HCT116 (cell line): ENCODE measurements at regions not wholly inside any gene's neighbourhood (a gene's known extent, or its start where the extent isn't known, plus 50 kb on each side); places are given as distances from the start of the nearest gene placed in this dataset.

Experiments
- ATAC-seq: fragments of 200-7000 bp; cut with Tn5 transposase; 2 replicates; pipeline ENCODE4 v1.9.1; 2020; ENCODE audit warnings: mild to moderate bottlenecking, moderate library complexity
- BruUV-seq: library from RNA; stranded (reverse); fragments of 400-500 nt; replicated peaks from 2 replicates; lab custom pipeline; 2021; lab: Mats Ljungman, UMichigan
- CTCF ChIA-PET: fragments of 300-600 bp; sonication (Branson Sonifier 250); formaldehyde crosslinking; loops from one replicate; lab custom pipeline; 2021; ENCODE audit warnings: antibody characterized with exemption; lab: Charles Lee
- POLR2A ChIA-PET: fragments of 300-600, 350-600 bp; sonication (Branson Sonifier 250); formaldehyde crosslinking; loops from one replicate; lab custom pipeline; 2021; ENCODE audit warnings: antibody characterized with exemption; lab: Charles Lee
- RAD21 ChIA-PET, 2 experiments: fragments of 300-600 bp; sonication (Branson Sonifier 250); formaldehyde crosslinking; loops; one replicate each; lab custom pipeline; 2023; ENCODE audit warnings: low total read pairs in 2 of 2; ENCODE audit not compliant: uncharacterized antibody in 2 of 2, unreplicated experiment in 2 of 2, low non-redundant PET in 1 of 2; lab: Charles Lee
- DNase-seq: peaks from one replicate; pipeline ENCODE4 v3.0.0-alpha.2; 2010; ENCODE audit warnings: low read depth, low spot score
- H2AFZ ChIP-seq: fragments of 200-600 bp; shearing (Covaris generic), sonication (generic); 2 replicates; pipeline ENCODE4 v1.6.1; 2017; ENCODE audit warnings: low read depth, mixed run types, mixed read lengths, antibody characterized with exemption, low read length; ENCODE audit not compliant: poor library complexity, severe bottlenecking
- H3K27ac ChIP-seq: 2 replicates; pipeline ENCODE4 v1.5.1; 2012; ENCODE audit warnings: low read depth, low read length
- H3K27me3 ChIP-seq: fragments of 200-600 bp; sonication (generic); 2 replicates; pipeline ENCODE4 v1.6.1; 2016; ENCODE audit warnings: mixed run types, low read length, mixed read lengths; ENCODE audit not compliant: insufficient read depth
- H3K36me3 ChIP-seq, 2 experiments: fragments of 200-500 bp in 1 of 2; fragments of 200-600 bp in 1 of 2; sonication (Bioruptor generic) in 1 of 2; sonication (generic) in 1 of 2; 2 replicates each; pipeline versions ENCODE4 v1.5.1 to v1.6.1; 2014 to 2016; ENCODE audit warnings: low read length in 2 of 2, inconsistent platforms in 1 of 2, mixed read lengths in 1 of 2, mixed run types in 1 of 2; ENCODE audit not compliant: insufficient read depth in 2 of 2, control insufficient read depth in 1 of 2
- H3K4me1 ChIP-seq, 2 experiments: fragments of 200-600 bp in 1 of 2; sonication (generic) in 1 of 2; 2 replicates each; pipeline versions ENCODE4 v1.5.1 to v1.6.1; 2012 to 2017; ENCODE audit warnings: low read length in 2 of 2, inconsistent platforms in 1 of 2, mild to moderate bottlenecking in 1 of 2, mixed read lengths in 1 of 2, mixed run types in 1 of 2, moderate library complexity in 1 of 2; ENCODE audit not compliant: insufficient read depth in 2 of 2, control insufficient read depth in 1 of 2
- H3K4me2 ChIP-seq: fragments of 200-600 bp; sonication (generic); 2 replicates; pipeline ENCODE4 v1.6.1; 2017; ENCODE audit warnings: mixed run types, low read length, mixed read lengths
- H3K4me3 ChIP-seq, 2 experiments: fragments of 200-600 bp in 1 of 2; sonication (generic) in 1 of 2; replicated peaks in 1 of 2; 2 replicates each; pipeline ENCODE4 v1.5.1; 2011 to 2016; ENCODE audit warnings: low read length in 2 of 2, control low read depth in 1 of 2, low read depth in 1 of 2, mild to moderate bottlenecking in 1 of 2, mixed read lengths in 1 of 2, mixed run types in 1 of 2
- H3K79me2 ChIP-seq: fragments of 200-600 bp; sonication (generic); 2 replicates; pipeline ENCODE4 v1.6.1; 2017; ENCODE audit warnings: mild to moderate bottlenecking, mixed run types, low read length, moderate library complexity, mixed read lengths; ENCODE audit not compliant: insufficient read depth
- H3K9ac ChIP-seq: fragments of 200-600 bp; sonication (generic); 2 replicates; pipeline ENCODE4 v1.6.1; 2016; ENCODE audit warnings: low read length, mixed read lengths
- H3K9me2 ChIP-seq: fragments of 200-600 bp; sonication (generic), shearing (Covaris generic); 2 replicates; pipeline ENCODE4 v1.6.1; 2017; ENCODE audit warnings: mixed run types, mild to moderate bottlenecking, moderate library complexity; ENCODE audit not compliant: insufficient read depth
- H3K9me3 ChIP-seq, 2 experiments: fragments of 200-500 bp in 1 of 2; fragments of 200-600 bp in 1 of 2; sonication (Bioruptor generic) in 1 of 2; sonication (generic) in 1 of 2; 2 replicates each; pipeline ENCODE4 v1.6.1; 2014 to 2017; ENCODE audit warnings: low read length in 2 of 2, mixed read lengths in 2 of 2, inconsistent platforms in 1 of 2, low read depth in 1 of 2, mild to moderate bottlenecking in 1 of 2, mixed run types in 1 of 2, moderate library complexity in 1 of 2; ENCODE audit not compliant: control insufficient read depth in 1 of 2, insufficient read depth in 1 of 2
- H4K20me1 ChIP-seq: fragments of 200-600 bp; sonication (generic), shearing (Covaris generic); 2 replicates; pipeline ENCODE4 v1.6.1; 2017; ENCODE audit warnings: mixed run types, mild to moderate bottlenecking, moderate library complexity; ENCODE audit not compliant: insufficient read depth
- ATF3 ChIP-seq: IDR thresholded peaks from 2 replicates; pipeline ENCODE4 v1.6.1; 2012
- CBX3 ChIP-seq: IDR thresholded peaks from 2 replicates; pipeline ENCODE4 v1.6.1; 2012; ENCODE audit warnings: low read depth
- CEBPB ChIP-seq: IDR thresholded peaks from 2 replicates; pipeline ENCODE4 v1.6.1; 2012; ENCODE audit warnings: low read depth
- CTCF ChIP-seq, 3 experiments: fragments of 200-600 bp in 1 of 3; sonication (generic) in 1 of 3; IDR thresholded peaks in 2 of 3; conservative IDR thresholded peaks in 1 of 3; 2 replicates each; pipeline ENCODE4 v1.5.1; 2012 to 2017; ENCODE audit warnings: low read depth in 2 of 3, low read length in 2 of 3, antibody characterized with exemption in 1 of 3, borderline replicate concordance in 1 of 3, control low read depth in 1 of 3, mild to moderate bottlenecking in 1 of 3, mixed read lengths in 1 of 3, mixed run types in 1 of 3, moderate library complexity in 1 of 3; ENCODE audit not compliant: insufficient read depth in 1 of 3
- ELF1 ChIP-seq: IDR thresholded peaks from 2 replicates; pipeline ENCODE4 v1.6.1; 2012; ENCODE audit warnings: low read depth, borderline replicate concordance
- EZH2 ChIP-seq: fragments of 200-600 bp; sonication (generic); IDR thresholded peaks from 2 replicates; pipeline ENCODE4 v1.6.1; 2017; ENCODE audit warnings: antibody characterized with exemption, mixed run types
- JUND ChIP-seq: IDR thresholded peaks from 2 replicates; pipeline ENCODE4 v1.6.1; 2012
- POLR2AphosphoS5 ChIP-seq: IDR thresholded peaks from 2 replicates; pipeline ENCODE4 v1.6.1; 2011; ENCODE audit warnings: mild to moderate bottlenecking, low read depth, low read length, moderate library complexity
- RAD21 ChIP-seq: IDR thresholded peaks from 2 replicates; pipeline ENCODE4 v1.6.1; 2012; ENCODE audit warnings: low read depth, mild to moderate bottlenecking
- SIN3A ChIP-seq: IDR thresholded peaks from 2 replicates; pipeline ENCODE4 v1.6.1; 2012; ENCODE audit warnings: low read depth
- SRF ChIP-seq: IDR thresholded peaks from 2 replicates; pipeline ENCODE4 v1.6.1; 2012; ENCODE audit warnings: low read depth
- ZBTB33 ChIP-seq: IDR thresholded peaks from 2 replicates; pipeline ENCODE4 v1.6.1; 2011; ENCODE audit warnings: mild to moderate bottlenecking, low read length, moderate library complexity; ENCODE audit not compliant: insufficient replicate concordance; ENCODE audit errors: extremely low read depth
- ZNF274 ChIP-seq: fragments of 200-500 bp; sonication (Bioruptor generic); IDR thresholded peaks from 2 replicates; pipeline ENCODE4 v1.6.1; 2014; ENCODE audit warnings: mild to moderate bottlenecking, low read depth, low read length, inconsistent platforms
- intact Hi-C: fragments of 100-400 bp; cut with micrococcal nuclease; formaldehyde crosslinking; loops from 2 replicates; pipeline ENCODE4 v1.10.0; 2022
- TF ChIP-seq, protein P1 (sequence below): IDR thresholded peaks from 2 replicates; pipeline ENCODE4 v1.6.1; 2012; ENCODE audit warnings: low read depth

DNA sequence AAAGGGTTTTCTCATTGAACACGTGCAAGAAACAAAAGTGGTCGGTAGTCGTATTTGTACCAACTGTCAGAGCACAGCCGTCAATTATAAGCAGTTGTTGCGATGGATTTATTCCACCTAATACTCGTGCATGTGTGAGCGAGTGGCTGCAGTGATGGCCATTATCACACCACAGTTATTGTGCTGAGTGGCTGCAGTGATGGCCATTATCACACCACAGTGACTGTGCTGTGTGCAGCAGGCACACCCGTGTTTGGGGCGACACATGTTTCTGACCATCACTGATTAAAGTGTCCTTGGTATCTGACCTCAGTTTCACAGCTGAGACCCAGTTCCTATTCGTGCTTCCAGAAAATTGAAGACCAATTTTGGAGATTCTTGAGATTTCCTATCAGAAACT, 142.9 kb upstream of the PFKP start:
- TF ChIP-seq RAD21: no peak
- TF ChIP-seq EZH2: no peak
- TF ChIP-seq POLR2AphosphoS5: no peak
- TF ChIP-seq CBX3: no peak
- TF ChIP-seq ZNF274: no peak
- no peak for TF ChIP-seq ELF1
- no peak for TF ChIP-seq ATF3
- no peak for TF ChIP-seq JUND
- TF ChIP-seq CEBPB: no peak
- no peak for TF ChIP-seq CTCF (IDR thresholded peaks at IDR 0.05 in 2 of 3, conservative IDR thresholded peaks at IDR 0.05 in 1 of 3; ENCODE audit: borderline replicate concordance in 1 of 3, insufficient read depth in 1 of 3, low read depth in 2 of 3, low read length in 2 of 3)
- no peak for TF ChIP-seq SIN3A
- TF ChIP-seq SRF: no peak
- TF ChIP-seq, protein P1, sequence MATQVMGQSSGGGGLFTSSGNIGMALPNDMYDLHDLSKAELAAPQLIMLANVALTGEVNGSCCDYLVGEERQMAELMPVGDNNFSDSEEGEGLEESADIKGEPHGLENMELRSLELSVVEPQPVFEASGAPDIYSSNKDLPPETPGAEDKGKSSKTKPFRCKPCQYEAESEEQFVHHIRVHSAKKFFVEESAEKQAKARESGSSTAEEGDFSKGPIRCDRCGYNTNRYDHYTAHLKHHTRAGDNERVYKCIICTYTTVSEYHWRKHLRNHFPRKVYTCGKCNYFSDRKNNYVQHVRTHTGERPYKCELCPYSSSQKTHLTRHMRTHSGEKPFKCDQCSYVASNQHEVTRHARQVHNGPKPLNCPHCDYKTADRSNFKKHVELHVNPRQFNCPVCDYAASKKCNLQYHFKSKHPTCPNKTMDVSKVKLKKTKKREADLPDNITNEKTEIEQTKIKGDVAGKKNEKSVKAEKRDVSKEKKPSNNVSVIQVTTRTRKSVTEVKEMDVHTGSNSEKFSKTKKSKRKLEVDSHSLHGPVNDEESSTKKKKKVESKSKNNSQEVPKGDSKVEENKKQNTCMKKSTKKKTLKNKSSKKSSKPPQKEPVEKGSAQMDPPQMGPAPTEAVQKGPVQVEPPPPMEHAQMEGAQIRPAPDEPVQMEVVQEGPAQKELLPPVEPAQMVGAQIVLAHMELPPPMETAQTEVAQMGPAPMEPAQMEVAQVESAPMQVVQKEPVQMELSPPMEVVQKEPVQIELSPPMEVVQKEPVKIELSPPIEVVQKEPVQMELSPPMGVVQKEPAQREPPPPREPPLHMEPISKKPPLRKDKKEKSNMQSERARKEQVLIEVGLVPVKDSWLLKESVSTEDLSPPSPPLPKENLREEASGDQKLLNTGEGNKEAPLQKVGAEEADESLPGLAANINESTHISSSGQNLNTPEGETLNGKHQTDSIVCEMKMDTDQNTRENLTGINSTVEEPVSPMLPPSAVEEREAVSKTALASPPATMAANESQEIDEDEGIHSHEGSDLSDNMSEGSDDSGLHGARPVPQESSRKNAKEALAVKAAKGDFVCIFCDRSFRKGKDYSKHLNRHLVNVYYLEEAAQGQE: no peak
- TF ChIP-seq ZBTB33: no peak
- Histone ChIP-seq H3K9me2 (no peaks in the 10 kb centered on the region), H4K20me1 (no peaks in the 10 kb centered on the region), H3K9ac (no peak overlapping the region), H3K27ac (no peak overlapping the region), H3K4me1 (0 out of 4 replicates have a peak, but pooled peaks cover 0 to 3% of the 10 kb centered on the region in 2 experiments), H2AFZ (no peak overlapping the region), H3K4me2 (no peak overlapping the region), H3K79me2 (no peaks in the 10 kb centered on the region), H3K36me3 (no peaks in the 10 kb centered on the region), H3K9me3 (no peaks in the 10 kb centered on the region), H3K27me3 (peaks cover 44% of the 10 kb centered on the region), H3K4me3 (no peak overlapping the region)
- no TSS peak for BruUV-seq
- POLR2A ChIA-PET: no interaction called here
- intact Hi-C loops: no loop called here
- RAD21 ChIA-PET: no interaction called here
- ATAC-seq: no peak
- DNase-seq: no peak
- CTCF ChIA-PET: interaction anchor here (0.9 kb wide), 1 partner anchor 119 kb away, joined by 3 read pairs; no protein-coding TSS in a partner anchor
